OCI-LY3 (cell line): ENCODE measurements at regions not wholly inside any gene's neighbourhood (a gene's known extent, or its start where the extent isn't known, plus 50 kb on each side); places are given as distances from the start of the nearest gene placed in this dataset.

Experiments
- EZH2phosphoT487 ChIP-seq: fragments of 200-600 bp; shearing (Covaris generic); IDR thresholded peaks from 2 replicates; pipeline ENCODE4 v1.6.1; 2018; ENCODE audit warnings: antibody characterized with exemption, mixed run types, low read depth
- TF ChIP-seq, protein P1 (sequence below): fragments of 200-600, 300-600 bp; sonication (generic); IDR thresholded peaks from 2 replicates; pipeline ENCODE4 v1.5.1; 2014; ENCODE audit warnings: antibody characterized with exemption, low read length, low read depth

DNA sequence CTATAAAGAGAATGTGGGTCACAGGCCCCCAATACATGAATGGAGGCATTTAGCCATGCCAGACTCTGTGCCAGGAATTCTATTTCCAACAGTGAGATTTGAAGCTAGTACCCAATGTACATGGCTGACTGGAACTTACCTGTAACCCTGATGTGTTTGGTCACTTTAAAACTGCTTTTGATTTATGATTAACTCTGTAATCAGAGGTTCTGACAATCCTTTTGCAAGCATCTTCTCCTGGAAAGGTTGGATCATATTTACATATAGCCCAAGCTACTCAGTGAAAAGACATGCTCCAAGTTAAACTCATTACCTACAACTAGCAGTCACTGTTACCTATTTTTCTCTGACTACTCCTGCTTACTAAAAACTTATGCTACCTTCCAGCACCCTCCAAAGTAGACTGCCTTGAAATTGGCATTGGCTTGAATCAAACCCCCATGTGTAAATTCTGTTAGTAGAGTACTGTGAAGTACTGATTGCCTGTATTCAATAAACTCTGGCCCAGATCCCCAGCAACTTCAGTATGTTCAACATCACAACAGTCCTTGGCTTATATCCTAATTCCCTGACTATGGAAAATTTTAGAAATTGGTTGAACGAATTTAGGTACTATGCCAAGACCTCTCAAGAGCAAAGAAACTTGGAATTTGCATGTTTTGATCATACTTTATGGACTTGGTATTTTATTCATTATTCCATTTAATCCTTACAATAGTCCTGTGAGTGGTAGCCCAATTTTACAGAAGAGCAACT is 665.6 kb upstream of the NECTIN3 start:
- TF ChIP-seq, protein P1, sequence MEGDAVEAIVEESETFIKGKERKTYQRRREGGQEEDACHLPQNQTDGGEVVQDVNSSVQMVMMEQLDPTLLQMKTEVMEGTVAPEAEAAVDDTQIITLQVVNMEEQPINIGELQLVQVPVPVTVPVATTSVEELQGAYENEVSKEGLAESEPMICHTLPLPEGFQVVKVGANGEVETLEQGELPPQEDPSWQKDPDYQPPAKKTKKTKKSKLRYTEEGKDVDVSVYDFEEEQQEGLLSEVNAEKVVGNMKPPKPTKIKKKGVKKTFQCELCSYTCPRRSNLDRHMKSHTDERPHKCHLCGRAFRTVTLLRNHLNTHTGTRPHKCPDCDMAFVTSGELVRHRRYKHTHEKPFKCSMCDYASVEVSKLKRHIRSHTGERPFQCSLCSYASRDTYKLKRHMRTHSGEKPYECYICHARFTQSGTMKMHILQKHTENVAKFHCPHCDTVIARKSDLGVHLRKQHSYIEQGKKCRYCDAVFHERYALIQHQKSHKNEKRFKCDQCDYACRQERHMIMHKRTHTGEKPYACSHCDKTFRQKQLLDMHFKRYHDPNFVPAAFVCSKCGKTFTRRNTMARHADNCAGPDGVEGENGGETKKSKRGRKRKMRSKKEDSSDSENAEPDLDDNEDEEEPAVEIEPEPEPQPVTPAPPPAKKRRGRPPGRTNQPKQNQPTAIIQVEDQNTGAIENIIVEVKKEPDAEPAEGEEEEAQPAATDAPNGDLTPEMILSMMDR: no peak
- no peak for TF ChIP-seq EZH2phosphoT487
